ENCODE measurements at regions not wholly inside any gene's neighbourhood (a gene's known extent, or its start where the extent isn't known, plus 50 kb on each side); places are given as distances from the start of the nearest gene placed in this dataset.
"Not testable (repeated sequence)": the region's sequence is repeated elsewhere in the genome, so short reads cannot be mapped to it uniquely, and the experiment has no call there.

- DNase-seq: no peak
Observed at GRCh38 chr20:53855733-53856132, 214.7 kb downstream of the BCAS1 start.

- not testable (repeated sequence) for DNase-seq
Observed at GRCh38 chr20:53854609-53854926, 215.8 kb downstream of the BCAS1 start.

DNA sequence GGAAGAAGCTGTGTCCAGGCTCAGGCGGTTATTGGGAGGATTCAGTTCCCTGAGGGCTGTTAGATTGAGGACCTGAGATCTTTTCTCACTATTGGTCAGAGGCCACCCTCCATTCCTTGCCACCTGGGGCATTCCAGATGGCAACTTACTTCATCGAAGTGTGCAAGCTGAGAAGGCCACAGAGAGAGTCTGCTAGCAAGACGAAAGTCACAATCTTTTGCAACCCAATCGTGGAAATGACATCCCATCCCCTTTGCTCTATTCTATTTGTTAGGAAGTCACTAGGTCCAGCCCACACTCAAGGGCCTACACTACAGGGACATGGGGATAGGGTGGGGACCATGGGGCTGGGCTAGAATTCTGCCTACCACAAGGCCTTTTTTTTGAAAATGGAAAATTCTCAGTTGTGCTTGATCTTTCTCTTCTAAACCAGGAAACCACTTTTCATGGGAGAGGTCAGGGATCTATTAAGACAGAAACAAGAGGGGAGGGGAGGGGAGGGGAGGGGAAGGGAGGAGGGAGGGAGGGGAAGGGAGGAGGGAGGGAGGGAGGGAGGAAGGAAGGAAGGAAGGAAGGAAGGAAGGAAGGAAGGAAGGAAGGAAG is 217.2 kb downstream of the BCAS1 start:
- DNase-seq: no peak

GRCh38 chr20:53852691-53853090 is 217.7 kb downstream of the BCAS1 start:
- DNase-seq: no peak

DNA sequence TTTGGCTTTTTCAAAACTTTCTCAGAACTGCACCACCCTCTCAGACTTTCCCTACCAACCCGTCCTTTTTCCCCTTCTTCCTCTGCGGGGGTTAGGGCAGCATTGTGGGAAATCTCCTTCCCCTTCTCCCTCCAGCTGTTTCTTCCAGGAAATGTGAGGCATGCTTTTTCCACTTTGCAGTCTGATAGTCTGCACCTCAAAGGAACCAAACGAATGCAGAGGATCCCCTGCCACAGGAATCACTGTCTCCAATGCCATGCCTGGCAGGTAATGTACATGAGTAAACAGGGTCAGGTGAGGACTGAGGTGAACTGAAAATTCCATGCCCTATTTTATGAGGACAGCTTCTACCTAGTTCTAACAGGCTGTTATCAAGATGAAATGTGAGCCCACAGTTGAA is 218.4 kb downstream of the BCAS1 start:
- no peak for DNase-seq

DNA sequence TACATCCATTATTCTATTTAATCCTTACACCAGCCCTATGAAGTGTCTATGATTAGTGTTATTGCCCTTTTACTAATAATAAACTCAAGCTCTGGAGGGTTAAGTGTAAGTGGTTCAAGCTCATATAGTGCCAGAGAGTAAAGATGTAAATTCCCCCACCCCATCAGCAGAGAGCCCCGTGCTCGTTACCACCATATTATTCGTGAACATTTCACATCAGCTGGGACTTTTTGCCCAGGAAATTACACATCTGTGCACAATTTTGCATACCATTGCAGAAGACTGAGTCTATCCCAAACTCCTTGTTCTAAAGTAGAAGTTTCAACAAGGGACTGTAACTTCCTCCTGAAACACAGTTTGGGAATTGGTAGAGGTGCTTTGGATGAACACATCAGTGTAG is 220.1 kb downstream of the BCAS1 start:
- no peak for DNase-seq

DNA sequence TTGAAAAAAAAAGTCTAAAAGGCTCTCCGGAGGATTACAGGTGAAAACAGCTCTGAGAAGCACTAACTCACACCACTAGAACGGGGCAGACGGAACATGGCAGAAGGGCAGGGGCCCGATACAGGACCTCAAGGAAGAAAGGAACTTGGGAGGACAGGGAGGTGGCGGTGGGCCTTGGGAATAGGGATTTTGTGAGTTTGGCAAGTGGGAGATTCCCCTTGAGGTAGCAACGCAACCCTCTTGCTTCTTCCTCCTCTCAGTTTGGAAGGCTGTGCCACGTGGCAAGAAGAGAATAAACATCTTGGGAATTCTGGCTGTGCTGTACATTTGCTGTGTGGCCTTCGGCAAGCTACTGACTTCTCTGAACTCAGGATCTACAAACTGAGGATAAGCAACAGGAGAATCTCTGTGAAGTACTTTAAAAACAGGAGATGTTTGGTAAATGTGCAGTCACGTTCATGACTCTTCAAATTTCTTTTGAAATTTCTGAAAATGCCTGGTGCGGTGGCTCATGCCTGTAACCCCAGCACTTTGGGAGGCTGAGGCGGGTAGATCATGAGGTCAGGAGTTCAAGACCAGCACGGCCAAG is 220.8 kb downstream of the BCAS1 start:
- DNase-seq: no peak

DNA sequence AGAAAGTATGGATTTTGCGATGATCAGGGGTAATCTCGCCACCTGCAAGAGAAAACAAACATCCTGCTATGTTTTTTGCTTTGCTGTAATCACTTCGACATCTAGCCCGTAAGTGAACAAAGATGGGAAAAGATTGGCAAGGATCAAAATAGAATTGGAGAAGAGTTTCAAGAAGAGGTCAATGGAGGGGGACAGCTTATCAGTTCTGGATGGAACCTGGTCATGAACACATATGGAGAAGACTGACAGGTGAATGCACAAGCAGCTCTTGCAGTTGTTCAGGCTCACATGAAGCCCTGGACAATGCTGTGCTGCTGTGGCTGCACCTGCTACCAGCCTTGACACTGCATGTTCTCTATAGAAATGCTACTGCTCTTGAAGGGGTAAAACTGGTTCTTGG is 222.1 kb downstream of the BCAS1 start:
- no peak for DNase-seq

DNA sequence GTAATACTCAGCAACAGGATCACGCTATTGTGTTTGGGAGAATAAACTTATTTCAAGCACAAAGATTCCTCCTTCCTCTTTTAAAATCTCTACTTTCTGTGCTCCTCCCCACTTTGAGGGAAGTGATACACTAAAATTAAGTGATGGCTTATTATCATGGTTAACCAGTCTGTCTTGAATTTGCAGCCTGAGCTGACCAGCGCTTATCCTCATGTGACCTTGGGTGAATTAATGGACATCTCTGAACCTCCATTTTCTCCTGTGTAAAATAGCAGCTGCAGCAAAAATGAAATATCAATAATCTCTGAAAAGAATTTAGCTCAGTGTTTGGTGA is 222.6 kb downstream of the BCAS1 start:
- no peak for DNase-seq

GRCh38 chr20:53847139-53847836 is 223.1 kb downstream of the BCAS1 start:
- no peak for DNase-seq

DNA sequence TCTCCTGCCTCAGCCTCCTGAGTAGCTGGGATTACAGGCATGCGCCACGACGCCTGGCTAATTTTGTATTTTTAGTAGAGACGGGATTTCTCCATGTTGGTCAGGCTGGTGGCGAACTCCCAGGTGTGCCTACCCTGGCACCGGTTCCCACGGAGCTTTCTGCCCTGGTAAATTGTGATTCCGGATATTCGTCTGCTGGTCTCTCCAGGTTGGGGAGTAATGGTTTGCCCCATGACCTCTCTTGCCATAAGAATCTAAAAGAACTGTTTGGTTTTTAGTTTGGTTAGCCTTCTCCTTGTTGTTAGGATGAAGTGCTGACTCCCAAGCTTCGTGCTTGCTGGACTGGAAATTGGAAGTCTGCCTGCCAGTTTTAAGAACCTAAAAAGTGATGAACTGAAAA is 223.8 kb downstream of the BCAS1 start:
- DNase-seq: no peak

DNA sequence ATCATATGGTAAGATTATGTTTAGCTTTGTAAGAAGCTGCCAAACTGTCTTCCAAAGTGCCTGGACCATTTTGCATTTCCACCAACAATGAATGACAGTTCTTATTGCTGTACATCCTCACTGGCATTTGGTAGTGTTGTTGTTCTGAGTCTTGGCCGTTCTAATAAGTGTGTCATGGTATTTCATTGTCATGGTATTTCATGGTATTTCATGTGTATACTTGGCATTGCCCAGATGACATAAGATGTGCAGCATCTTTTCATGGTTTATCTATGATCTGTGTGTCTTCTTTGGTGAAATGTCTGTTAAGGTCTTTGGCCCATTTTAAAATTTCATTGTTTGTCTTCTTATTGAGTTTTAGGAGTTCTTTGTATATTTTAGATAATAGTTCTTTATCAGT is 224.4 kb downstream of the BCAS1 start:
- DNase-seq: no peak

DNA sequence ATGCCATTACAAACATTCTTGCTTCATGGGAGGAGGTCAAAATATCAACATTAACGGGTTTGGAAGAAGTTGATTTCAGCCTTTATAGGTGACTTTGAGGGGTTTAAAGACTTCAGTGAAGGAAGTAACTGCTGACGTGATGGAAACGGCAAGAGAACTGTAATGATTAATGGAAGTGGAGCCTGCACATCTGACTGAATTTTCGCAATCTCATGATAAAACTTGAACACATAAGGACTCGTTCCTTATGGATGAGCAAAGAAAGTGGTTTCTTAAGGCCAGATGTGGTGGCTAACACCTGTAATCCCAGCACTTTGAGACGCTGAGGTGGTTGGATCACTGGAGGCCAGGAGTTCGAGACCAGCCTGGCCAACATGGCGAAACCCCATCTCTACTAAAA is 226.1 kb downstream of the BCAS1 start:
- DNase-seq: no peak

GRCh38 chr20:53843645-53844044 is 226.7 kb downstream of the BCAS1 start:
- no peak for DNase-seq

DNA sequence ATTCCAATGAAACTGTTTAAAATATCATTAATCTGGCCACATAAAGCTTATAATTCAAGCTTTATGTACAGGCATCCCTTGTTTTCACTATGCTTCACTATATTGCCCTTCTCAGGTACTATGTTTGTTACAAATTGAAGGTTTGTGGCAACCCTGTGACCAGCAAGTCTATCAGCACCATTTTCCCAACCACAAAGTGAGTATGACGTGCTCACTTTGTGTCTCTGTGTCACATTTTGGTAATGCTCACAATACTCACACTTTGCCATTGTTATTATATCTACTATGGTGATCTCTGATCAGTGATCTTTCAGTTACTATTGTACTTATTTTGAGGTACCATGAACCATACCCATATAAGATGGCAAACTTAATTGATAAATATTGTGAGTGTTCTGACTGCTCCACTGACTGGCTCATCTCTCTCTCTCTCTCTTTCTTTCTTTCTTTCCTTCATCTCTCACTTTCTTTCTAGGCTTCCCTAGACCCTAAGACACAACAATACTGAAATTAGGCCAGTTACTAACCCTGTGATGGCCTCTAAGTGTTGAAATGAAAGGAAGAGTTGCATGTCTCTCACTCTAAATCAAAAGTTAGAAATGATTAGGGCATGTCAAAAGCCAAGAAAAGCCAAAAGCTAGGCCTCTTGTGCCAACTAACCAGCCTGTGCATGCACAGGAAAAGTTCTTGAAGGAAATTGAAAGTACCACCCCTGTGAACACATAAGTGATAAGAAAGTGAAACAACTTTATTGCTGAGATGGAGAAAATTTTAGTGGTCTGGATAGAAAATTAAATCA is 227.9 kb downstream of the BCAS1 start:
- no peak for DNase-seq

- DNase-seq: no peak
Observed at GRCh38 chr20:53841741-53842140, 228.7 kb downstream of the BCAS1 start.

DNA sequence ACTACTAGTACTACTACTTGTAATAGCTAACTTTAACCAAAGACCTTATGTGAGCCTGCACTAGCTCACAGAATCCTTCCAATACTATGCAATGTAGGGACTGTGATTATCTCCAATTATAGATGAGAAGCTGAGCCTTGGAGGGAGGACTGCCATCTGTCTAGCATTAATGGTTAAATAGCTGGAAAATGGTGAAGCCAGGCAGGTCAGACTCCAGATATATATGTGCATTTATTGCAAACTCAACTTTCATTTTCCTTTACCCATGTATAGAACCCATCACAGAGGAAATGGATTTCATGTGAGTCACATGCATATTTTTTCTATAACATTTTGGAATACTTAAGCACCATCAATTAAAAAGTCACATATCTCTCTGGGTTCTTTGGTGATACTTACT is 229.9 kb downstream of the BCAS1 start:
- DNase-seq: no peak

- no peak for DNase-seq
Observed at GRCh38 chr20:53839423-53840176, 230.8 kb downstream of the BCAS1 start.

GRCh38 chr20:53838311-53838868 is 232.0 kb downstream of the BCAS1 start:
- no peak for DNase-seq

DNA sequence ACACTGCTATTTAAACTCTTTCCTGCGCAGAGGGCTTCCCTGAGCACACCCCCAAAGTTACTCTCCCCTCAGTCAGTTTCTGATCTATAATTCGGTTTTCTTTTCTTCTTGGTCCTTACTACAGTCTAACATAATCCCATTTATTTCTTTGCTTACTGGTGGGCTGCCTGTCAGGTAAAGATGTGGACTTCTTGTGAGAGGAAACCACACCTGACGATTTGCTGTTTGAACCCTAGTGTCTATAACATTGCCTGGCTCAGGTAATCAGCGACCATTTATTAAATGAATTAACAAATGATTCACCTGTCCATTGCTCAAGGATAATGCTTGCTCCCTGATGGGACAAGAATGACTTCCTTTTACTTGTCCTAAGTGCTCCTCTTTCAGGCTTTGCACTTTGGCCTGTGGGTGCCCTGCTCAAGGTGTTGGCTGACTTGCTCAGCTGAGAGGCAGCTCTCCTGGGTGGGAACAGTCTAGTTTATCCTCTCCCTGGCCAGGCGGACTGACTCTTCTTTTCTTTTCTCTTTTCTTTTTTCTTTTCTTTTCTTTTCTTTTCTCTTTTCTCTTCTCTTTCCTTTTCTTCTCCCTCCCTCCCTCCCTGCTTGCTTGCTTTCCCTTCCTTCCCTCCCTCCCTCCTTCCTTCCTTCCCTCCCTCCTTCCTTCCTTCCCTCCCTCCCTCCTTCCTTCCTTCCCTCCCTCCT is 233.1 kb downstream of the BCAS1 start:
- DNase-seq: no peak

DNA sequence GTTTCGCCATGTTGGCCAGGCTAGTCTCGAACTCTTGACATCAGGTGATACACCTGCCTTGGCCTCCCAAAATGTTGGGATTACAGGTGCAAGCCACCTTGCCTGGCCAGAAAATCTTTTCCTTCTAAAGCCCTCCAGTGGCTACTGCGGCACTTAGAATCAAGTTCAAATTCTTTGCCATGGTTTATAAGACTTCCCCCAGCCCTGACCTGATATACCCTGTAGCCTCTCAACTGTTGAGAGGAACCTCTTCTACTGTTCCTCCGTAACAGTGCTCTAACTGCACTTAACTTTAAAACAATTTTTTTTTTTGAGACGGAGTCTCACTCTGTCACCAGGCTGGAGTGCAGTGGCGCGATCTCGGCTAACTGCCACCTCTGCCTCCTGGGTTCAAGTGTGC is 235.6 kb downstream of the BCAS1 start:
- DNase-seq: no peak

DNA sequence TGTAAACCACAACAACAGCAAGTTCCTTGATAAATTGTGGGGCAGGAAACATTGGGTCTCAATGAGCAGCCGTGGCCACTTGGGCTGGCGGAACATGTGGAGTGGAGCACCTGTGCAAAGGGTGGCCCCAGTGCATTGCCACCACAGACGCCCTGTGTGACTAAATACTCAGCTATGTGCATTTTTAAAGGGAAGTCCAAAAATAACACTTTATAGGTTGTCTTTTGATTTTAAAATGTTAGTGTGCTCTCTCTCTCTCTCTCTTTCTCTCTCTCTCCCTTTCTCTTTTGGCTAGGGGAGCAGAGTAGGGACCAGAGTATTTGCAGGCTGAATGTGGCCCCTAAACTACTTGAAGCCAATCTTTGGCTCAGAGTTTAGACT is 236.3 kb downstream of the BCAS1 start:
- no peak for DNase-seq

All from NCI-H2029 (cell line).